DOHH2 (cell line): ENCODE measurements at regions not wholly inside any gene's neighbourhood (a gene's known extent, or its start where the extent isn't known, plus 50 kb on each side); places are given as distances from the start of the nearest gene placed in this dataset.
"Not testable (repeated sequence)": the region's sequence is repeated elsewhere in the genome, so short reads cannot be mapped to it uniquely, and the experiment has no call there.

Experiments
- H3F3A ChIP-seq: fragments of 200-600 bp; sonication (generic), shearing (Covaris generic); 2 replicates; pipeline ENCODE4 v1.6.0; 2016; ENCODE audit warnings: antibody characterized with exemption, mild to moderate bottlenecking; ENCODE audit not compliant: control insufficient read depth, insufficient read depth
- H3K27ac ChIP-seq: fragments of 200-600 bp; sonication (generic); 2 replicates; pipeline ENCODE4 v1.5.1; 2014; ENCODE audit warnings: low read depth, mild to moderate bottlenecking, low read length, moderate library complexity
- H3K27me3 ChIP-seq: fragments of 200-600 bp; sonication (generic); 2 replicates; pipeline ENCODE4 v1.6.1; 2014; ENCODE audit warnings: mild to moderate bottlenecking, low read length, mixed read lengths; ENCODE audit not compliant: control insufficient read depth
- H3K36me3 ChIP-seq: fragments of 200-600 bp; sonication (generic); 2 replicates; pipeline ENCODE4 v1.6.1; 2014; ENCODE audit warnings: mild to moderate bottlenecking, low read length, moderate library complexity, mixed read lengths; ENCODE audit not compliant: control insufficient read depth
- H3K4me1 ChIP-seq: fragments of 200-600 bp; sonication (generic); 2 replicates; pipeline ENCODE4 v1.6.1; 2014; ENCODE audit warnings: mild to moderate bottlenecking, low read length, mixed read lengths; ENCODE audit not compliant: control insufficient read depth
- H3K4me2 ChIP-seq: fragments of 200-600 bp; sonication (generic); 2 replicates; pipeline ENCODE4 v1.6.0; 2014; ENCODE audit warnings: mild to moderate bottlenecking, low read length, moderate library complexity
- H3K4me3 ChIP-seq: fragments of 200-600 bp; sonication (generic); 2 replicates; pipeline ENCODE4 v1.5.1; 2014; ENCODE audit warnings: mild to moderate bottlenecking, low read length, mixed read lengths
- H3K79me2 ChIP-seq: fragments of 200-600 bp; sonication (generic); 2 replicates; pipeline ENCODE4 v1.6.1; 2014; ENCODE audit warnings: mild to moderate bottlenecking, low read length, mixed read lengths; ENCODE audit not compliant: control insufficient read depth
- H3K9me2 ChIP-seq: fragments of 200-600 bp; sonication (generic); replicated peaks from 2 replicates; pipeline ENCODE4 v1.6.1; 2014; ENCODE audit warnings: mild to moderate bottlenecking, low read length, mixed read lengths; ENCODE audit not compliant: control insufficient read depth
- H3K9me3 ChIP-seq: fragments of 200-600 bp; sonication (generic); 2 replicates; pipeline ENCODE4 v1.6.1; 2014; ENCODE audit warnings: antibody characterized with exemption, low read length, mixed read lengths; ENCODE audit not compliant: control insufficient read depth, insufficient read depth
- H4K20me1 ChIP-seq: fragments of 200-600 bp; sonication (generic); 2 replicates; pipeline ENCODE4 v1.6.0; 2014; ENCODE audit warnings: low read depth, mild to moderate bottlenecking, antibody characterized with exemption, low read length, moderate library complexity; ENCODE audit not compliant: control insufficient read depth, insufficient read depth

- H3K9me2 ChIP-seq, H3K9me3 ChIP-seq, H4K20me1 ChIP-seq, H3K4me2 ChIP-seq, H3K4me3 ChIP-seq, H3K27ac ChIP-seq, H3F3A ChIP-seq, H3K36me3 ChIP-seq, H3K27me3 ChIP-seq, H3K79me2 ChIP-seq, H3K4me1 ChIP-seq: not testable (repeated sequence)
Observed at GRCh38 chr14:19198341-19198740, 231.1 kb downstream of the POTEM start.

GRCh38 chr14:19201394-19202052 is 232.6 kb downstream of the POTEG start:
- H3F3A ChIP-seq, H3K79me2 ChIP-seq, H3K4me2 ChIP-seq: not testable (repeated sequence)

GRCh38 chr14:19202053-19202442 is 232.1 kb downstream of the POTEG start:
- not testable (repeated sequence) for H3K4me1 ChIP-seq, H3K27me3 ChIP-seq

More at GRCh38 chr14:19201394-19202052, 232.6 kb downstream of the POTEG start:
- H3K36me3 ChIP-seq, H3K27ac ChIP-seq, H3K4me3 ChIP-seq, H3K9me2 ChIP-seq, H3K4me1 ChIP-seq, H3K9me3 ChIP-seq, H4K20me1 ChIP-seq, H3K27me3 ChIP-seq: not testable (repeated sequence)

GRCh38 chr14:19203250-19203972 is 230.7 kb downstream of the POTEG start:
- H3K36me3 ChIP-seq, H3F3A ChIP-seq, H3K9me2 ChIP-seq, H3K27ac ChIP-seq, H4K20me1 ChIP-seq, H3K4me3 ChIP-seq, H3K9me3 ChIP-seq, H3K27me3 ChIP-seq, H3K4me1 ChIP-seq, H3K4me2 ChIP-seq, H3K79me2 ChIP-seq: not testable (repeated sequence)

More at GRCh38 chr14:19202053-19202442, 232.1 kb downstream of the POTEG start:
- H3K4me2 ChIP-seq, H3K4me3 ChIP-seq, H3K36me3 ChIP-seq, H4K20me1 ChIP-seq, H3F3A ChIP-seq, H3K9me2 ChIP-seq, H3K27ac ChIP-seq, H3K9me3 ChIP-seq, H3K79me2 ChIP-seq: not testable (repeated sequence)

GRCh38 chr14:19204827-19205226 is 229.3 kb downstream of the POTEG start:
- H3K9me3 ChIP-seq, result not testable (repeated sequence)

GRCh38 chr14:19216480-19216879 is 217.7 kb downstream of the POTEG start:
- not testable (repeated sequence) for H3K27me3 ChIP-seq, H3K9me2 ChIP-seq, H3F3A ChIP-seq, H3K79me2 ChIP-seq, H4K20me1 ChIP-seq, H3K4me2 ChIP-seq, H3K36me3 ChIP-seq, H3K4me1 ChIP-seq, H3K9me3 ChIP-seq, H3K27ac ChIP-seq, H3K4me3 ChIP-seq

More at GRCh38 chr14:19204827-19205226, 229.3 kb downstream of the POTEG start:
- not testable (repeated sequence) for H3K4me3 ChIP-seq, H3K27me3 ChIP-seq, H3K79me2 ChIP-seq, H3K4me2 ChIP-seq, H3K4me1 ChIP-seq, H3K27ac ChIP-seq, H4K20me1 ChIP-seq, H3K36me3 ChIP-seq, H3K9me2 ChIP-seq, H3F3A ChIP-seq

GRCh38 chr14:19219423-19219822 is 214.7 kb downstream of the POTEG start:
- not testable (repeated sequence) for H3K79me2 ChIP-seq, H3K4me1 ChIP-seq, H3K36me3 ChIP-seq, H3F3A ChIP-seq, H3K9me2 ChIP-seq, H3K4me3 ChIP-seq, H3K4me2 ChIP-seq, H3K27ac ChIP-seq, H3K9me3 ChIP-seq, H3K27me3 ChIP-seq, H4K20me1 ChIP-seq

GRCh38 chr14:19231421-19231820 is 202.7 kb downstream of the POTEG start:
- H3K9me2 ChIP-seq, H3K4me3 ChIP-seq, H3K9me3 ChIP-seq, H3F3A ChIP-seq, H3K27me3 ChIP-seq, H4K20me1 ChIP-seq, H3K4me1 ChIP-seq, H3K4me2 ChIP-seq, H3K27ac ChIP-seq, H3K36me3 ChIP-seq, H3K79me2 ChIP-seq: not testable (repeated sequence)
